Endothelial cell of umbilical vein (primary cell): ENCODE measurements at regions not wholly inside any gene's neighbourhood (a gene's known extent, or its start where the extent isn't known, plus 50 kb on each side); places are given as distances from the start of the nearest gene placed in this dataset.

ENCODE experiments used
- EZH2 ChIP-seq: IDR thresholded peaks from 2 replicates; pipeline ENCODE4 v1.6.1; 2012; ENCODE audit warnings: borderline replicate concordance, low read depth, mild to moderate bottlenecking, moderate library complexity, low read length, inconsistent platforms; ENCODE audit not compliant: severe bottlenecking
- GATA2 ChIP-seq: IDR thresholded peaks from 2 replicates; pipeline ENCODE4 v1.7.0; 2011; ENCODE audit warnings: low read depth, mild to moderate bottlenecking, moderate library complexity, mixed read lengths, low read length; ENCODE audit not compliant: insufficient read length, insufficient read depth
- MYC ChIP-seq: IDR thresholded peaks from one replicate; pipeline ENCODE4 v1.6.1; 2011; ENCODE audit warnings: mild to moderate bottlenecking, low read depth, low read length
- POLR2A ChIP-seq: IDR thresholded peaks from 2 replicates; pipeline ENCODE4 v1.6.1; 2012; ENCODE audit warnings: low read depth, mild to moderate bottlenecking, control low read depth, low read length
- POLR2AphosphoS5 ChIP-seq: IDR thresholded peaks from 2 replicates; pipeline ENCODE4 v1.6.1; 2012; ENCODE audit warnings: low read depth, mild to moderate bottlenecking, control low read depth, low read length, moderate library complexity; ENCODE audit not compliant: insufficient read depth
- TF ChIP-seq, protein P1 (sequence below), 2 donors: IDR thresholded peaks; 1 replicate in 1 of 2; 2 replicates in 1 of 2; pipeline ENCODE4 v1.5.1; 2011; ENCODE audit warnings: low read length in 2 of 2, mild to moderate bottlenecking in 2 of 2, moderate library complexity in 2 of 2, control low read depth in 1 of 2, inconsistent platforms in 1 of 2, low read depth in 1 of 2; ENCODE audit not compliant: insufficient read depth in 1 of 2; ENCODE audit errors: extremely low read depth in 1 of 2
- TF ChIP-seq, protein P2 (sequence below): IDR thresholded peaks from 2 replicates; pipeline ENCODE4 v1.6.1; 2011; ENCODE audit not compliant: insufficient read depth, insufficient read length

DNA sequence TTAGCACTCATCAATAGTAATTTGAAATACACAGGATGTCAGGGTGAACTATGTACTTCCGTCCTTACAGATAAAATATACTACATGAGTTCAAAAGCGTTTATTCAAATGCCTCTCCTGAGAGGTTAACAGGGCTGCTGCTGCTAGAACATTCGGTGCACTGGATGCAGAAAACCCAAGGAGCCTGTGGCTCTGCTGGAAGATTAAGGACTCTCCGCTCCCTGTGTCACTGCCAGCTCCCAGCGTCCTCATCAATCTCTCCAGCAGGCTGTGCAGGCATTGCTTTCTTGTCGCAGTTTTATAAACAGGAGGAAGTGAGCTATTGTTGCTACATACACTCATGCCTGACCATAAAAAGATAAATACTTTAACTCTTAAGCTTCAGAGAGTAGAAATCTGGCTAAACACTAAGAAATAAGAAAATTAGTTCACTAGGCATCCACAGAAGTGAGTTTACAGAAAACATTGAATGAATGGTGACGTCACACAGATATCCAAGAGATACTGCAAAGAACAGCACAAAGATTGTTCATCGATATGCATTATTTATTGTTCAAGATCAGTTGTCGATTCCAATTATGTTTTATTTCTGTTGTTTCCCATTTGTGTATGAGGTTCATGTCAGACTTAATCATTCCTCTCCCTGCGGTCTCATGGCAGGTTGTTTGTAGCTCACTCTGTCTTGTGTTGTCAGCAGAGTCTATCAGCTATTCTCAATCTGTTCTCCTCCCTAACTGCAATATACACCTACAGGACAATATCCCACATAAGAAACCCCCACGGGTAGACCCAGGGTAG, 127.9 kb upstream of the MON1B start:
- TF ChIP-seq, protein P1, sequence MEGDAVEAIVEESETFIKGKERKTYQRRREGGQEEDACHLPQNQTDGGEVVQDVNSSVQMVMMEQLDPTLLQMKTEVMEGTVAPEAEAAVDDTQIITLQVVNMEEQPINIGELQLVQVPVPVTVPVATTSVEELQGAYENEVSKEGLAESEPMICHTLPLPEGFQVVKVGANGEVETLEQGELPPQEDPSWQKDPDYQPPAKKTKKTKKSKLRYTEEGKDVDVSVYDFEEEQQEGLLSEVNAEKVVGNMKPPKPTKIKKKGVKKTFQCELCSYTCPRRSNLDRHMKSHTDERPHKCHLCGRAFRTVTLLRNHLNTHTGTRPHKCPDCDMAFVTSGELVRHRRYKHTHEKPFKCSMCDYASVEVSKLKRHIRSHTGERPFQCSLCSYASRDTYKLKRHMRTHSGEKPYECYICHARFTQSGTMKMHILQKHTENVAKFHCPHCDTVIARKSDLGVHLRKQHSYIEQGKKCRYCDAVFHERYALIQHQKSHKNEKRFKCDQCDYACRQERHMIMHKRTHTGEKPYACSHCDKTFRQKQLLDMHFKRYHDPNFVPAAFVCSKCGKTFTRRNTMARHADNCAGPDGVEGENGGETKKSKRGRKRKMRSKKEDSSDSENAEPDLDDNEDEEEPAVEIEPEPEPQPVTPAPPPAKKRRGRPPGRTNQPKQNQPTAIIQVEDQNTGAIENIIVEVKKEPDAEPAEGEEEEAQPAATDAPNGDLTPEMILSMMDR (IDR thresholded peaks at IDR 0.05; ENCODE audit: extremely low read depth in 1 of 2, insufficient read depth in 1 of 2, low read depth in 1 of 2, low read length in 2 of 2) = no peak
- TF ChIP-seq POLR2A (no peak), POLR2AphosphoS5 (no peak), GATA2 (no peak), EZH2 (no peak), MYC (no peak)
- TF ChIP-seq, protein P2, sequence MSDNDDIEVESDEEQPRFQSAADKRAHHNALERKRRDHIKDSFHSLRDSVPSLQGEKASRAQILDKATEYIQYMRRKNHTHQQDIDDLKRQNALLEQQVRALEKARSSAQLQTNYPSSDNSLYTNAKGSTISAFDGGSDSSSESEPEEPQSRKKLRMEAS = no peak
